Stimulated activated CD4-positive, alpha-beta T cell treated with anti-CD3 and anti-CD28 coated beads, Interleukin-2, amount 100 ng/mL, for 24 hours (primary cell): ENCODE measurements at regions not wholly inside any gene's neighbourhood (a gene's known extent, or its start where the extent isn't known, plus 50 kb on each side); places are given as distances from the start of the nearest gene placed in this dataset.
"Not testable (repeated sequence)": the region's sequence is repeated elsewhere in the genome, so short reads cannot be mapped to it uniquely, and the experiment has no call there.

Source experiments
- DNase-seq, 2 donors: peaks; one replicate each; pipeline ENCODE4 v3.0.0-alpha.2; 2020

DNA sequence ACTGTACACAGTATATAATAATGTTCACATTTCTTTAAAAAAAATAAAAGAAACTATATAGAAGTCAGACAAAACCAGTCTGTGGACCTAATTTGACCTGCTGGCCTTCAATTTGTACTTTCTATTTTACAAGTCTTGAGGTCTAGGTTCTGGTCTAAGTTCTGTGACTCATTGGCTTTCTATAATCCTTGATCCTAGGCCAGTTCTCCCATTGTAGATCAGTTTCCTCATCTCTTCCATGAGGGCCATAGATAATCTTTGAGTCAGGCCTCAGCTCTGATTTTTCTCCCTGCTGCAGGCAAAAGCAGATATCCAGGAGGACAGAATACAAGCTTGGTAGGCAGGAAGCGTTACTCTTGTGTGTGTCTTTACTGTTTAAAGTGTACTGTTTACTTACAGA is 603.7 kb upstream of the CAMK1G start:
- no peak for DNase-seq

DNA sequence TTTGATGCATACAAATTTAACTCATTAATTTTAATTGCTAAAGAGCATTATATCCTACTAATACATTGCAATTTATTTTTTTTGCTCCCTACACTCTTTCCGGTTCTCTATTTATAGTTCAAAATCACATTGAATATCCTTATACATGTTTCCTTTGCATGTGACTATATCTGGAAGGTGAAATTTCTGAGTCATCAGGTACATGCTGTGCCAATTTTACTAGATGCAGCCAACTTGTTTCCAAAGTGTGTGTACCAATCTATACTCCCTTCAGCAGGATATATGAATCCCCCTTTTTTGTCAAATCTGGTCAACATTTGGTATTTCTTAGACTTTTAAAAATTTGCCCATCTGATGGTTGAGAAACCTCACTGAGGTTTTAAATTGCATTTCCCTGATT is 602.9 kb upstream of the CAMK1G start:
- no peak for DNase-seq

DNA sequence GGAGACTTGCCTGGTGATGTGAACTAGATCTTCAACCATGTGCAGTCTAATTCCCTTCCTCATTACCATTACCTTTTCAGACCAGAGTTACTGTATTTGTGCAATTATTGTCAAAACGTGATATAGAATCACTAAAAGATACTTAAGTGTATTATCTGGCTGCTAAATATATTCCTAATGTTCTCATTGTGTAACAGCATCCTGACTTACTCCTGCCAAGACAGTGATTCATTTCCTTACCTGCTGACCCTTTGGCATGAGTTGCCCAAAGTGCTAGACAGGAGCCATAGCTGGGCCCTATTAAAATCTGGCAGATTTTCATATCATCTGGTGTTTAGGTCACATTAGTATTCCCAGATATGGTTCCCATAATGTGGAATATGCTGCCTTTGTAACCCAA is 598.3 kb upstream of the CAMK1G start:
- DNase-seq: no peak

DNA sequence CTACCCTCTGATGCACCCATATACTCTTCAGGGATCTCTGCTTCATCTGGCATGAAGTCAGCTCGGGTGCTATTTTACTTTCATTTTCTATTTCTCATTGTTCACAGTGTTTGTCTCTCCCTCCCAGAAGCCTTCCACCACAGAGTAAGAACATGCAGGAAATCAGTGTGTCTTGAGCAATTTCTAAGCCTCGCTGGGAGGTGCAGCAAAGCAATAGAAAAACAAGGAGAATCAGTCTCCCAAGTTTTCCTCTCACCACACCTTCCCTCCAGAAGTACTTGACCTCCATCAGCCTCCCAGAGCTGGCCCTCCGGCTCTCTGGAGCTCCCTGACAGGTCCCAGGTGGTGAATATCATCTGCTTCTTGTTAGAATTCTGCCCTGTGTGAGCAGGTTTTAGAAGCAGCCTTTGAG is 594.7 kb upstream of the CAMK1G start:
- DNase-seq: peak in 1 of 2 donors; percentile 17

DNA sequence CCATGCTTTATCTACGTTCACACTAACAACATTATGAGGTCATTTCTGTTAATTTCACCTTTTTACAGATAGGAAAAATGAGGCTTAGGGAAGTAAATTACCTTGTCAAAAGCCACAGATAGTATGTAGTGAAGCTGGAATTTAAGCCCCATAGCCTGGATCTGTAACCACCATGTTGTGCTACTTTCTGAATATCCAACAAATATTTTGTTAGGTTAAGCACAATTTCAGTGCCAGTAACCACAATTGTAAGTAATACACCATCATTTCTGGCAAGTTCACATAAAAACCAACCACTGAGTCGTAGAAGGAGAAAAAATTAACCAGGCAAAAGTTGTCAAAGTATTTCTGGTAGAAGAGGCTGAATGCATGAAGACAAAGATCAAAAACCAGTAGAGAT is 593.1 kb upstream of the CAMK1G start:
- no peak for DNase-seq

DNA sequence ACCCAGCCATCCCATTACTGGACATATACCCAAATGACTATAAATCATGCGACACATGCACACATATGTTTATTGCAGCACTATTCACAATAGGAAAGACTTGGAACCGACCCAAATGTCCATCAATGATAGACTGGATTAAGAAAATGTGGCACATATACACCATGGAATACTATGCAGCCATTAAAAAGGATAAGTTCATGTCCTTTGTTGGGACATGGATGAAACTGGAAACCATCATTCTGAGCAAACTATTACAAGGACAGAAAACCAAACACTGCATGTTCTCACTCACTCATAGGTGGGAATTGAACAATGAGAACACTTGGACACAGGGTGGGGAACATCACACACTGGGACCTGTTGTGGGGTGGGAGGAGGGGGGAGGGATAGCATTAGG is 586.5 kb upstream of the CAMK1G start:
- not testable (repeated sequence) for DNase-seq

DNA sequence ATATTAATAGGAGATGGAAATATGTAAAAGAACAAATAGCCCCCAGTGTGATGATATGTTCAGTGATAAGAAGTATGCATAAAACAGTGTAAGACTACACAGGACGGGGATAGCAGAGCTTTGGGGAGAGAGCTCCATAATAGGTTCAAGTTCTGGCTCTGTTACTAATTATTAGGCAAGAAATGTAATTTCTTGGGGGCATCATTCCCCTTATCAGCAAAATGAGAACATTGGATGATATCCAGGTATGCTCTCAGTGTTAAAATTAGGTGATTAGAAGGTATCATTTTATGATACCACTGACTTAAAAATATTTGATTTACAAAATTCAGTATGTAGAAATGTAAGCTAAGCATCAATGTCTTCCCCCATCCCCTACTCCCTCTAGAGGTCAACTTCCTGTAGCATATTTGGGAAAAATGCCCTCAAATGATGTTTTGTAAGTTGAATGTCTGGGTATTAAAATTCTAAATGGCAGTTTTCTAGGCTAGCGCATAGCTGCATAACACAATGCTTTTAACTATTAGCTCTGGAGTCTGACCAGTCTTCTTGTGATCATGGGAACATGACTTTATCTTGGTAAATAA is 585.7 kb upstream of the CAMK1G start:
- no peak for DNase-seq

DNA sequence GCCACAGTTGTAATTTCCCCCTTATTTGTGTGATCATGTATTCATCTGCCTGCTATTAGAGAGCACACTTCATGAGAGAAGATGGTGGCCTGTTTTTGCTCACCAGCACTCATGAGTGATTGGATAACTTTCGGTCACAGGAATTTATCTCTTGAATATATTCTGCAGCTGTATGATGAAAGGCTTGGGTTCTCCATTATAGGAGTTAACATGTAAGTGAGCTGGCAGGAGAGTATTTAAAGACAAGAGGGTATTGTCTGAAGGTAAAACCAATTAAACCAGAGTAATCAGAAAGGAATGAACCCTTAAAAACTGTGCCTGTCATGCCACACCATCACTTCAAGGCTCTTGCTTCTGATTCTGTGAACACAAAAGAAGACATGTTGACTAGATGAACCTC is 574.9 kb upstream of the CAMK1G start:
- no peak for DNase-seq

DNA sequence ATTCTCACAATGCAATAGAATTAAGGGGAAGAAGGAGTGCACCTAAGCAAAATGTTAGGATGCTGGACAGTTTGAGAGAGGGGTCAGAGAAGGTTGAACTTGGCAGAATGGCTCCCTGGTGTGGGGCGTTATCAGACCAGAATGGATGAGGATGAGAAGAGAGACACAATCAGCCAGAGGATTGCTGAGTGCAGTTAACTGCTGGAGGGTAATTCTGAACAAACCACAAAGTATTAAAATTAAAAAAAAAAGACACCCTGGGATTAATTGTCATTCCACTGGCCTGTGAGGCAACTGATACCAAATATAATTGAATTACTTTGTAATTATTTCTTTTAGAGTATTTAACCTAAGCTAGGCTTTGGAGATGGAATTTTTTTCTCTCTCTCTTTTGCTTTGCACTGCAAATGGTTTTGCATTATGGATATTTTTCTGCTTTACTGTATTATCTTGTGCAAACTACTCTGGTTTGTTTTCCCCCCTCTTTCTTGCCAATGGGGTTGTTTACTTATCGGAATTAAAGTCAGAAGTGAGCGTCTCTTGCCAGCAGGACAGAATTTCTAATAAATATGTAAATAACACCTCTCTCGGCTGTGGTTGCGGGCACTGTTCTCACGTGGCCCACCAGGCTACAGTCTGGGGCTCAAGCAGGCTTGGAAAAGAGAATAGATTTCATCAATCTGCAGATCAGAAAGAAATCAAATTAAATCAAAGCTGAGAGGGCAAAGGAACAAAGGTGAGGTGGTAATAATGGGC is 572.9 kb upstream of the CAMK1G start:
- no peak for DNase-seq

DNA sequence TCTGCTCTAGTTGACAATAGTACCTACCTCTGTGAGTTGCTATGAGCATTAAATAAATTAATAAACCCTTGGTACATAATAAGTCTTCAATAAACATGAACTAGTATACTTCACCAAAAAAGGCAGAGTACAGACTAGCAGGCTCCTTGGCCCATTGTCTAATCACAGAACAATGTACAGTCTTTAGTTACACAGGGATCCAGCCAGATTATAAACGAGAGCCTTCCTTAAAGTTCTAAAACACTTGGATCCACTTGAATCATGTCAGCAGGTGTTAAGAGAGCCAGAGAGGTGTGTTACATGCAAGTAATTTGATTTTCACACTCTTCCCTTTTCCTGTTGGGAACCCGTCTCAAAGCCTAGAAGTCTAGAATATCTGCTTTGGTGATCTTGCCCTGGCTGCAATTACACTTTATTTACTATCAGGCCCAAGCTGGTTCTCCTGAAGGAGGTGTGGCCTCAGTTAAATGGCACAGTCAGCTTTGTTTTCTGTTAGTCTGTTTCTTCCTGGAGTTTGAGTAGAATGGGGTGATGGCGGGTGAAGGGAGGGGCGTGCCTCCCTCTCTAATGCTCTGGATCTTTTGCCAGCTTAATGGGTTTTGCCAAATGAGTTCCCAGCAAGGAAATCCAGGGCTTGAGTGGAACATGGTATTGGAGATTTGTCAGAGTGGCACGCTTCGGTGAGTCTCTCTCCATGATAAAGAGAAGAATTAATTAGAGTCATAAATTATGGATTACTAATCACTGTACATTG is 570.9 kb upstream of the CAMK1G start:
- DNase-seq: no peak

DNA sequence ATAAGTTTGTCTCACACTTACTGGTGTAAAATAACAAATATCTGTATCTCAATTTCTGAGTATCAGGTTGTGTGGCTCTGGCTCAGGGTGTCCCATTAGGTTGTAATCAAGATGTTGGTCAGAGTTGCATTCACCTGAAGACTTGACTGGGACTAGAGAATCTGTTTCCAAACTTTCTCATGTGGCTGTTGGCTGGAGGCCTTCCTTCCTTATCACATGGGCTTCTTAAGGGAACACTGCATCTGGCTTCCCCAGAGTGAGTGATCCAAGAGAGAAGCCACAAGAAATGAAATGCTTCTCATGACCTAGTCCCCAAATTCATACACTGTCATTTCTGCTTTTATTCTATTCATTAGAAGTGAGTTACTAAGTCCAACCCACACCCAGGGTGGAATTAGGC is 568.4 kb upstream of the CAMK1G start:
- no peak for DNase-seq

DNA sequence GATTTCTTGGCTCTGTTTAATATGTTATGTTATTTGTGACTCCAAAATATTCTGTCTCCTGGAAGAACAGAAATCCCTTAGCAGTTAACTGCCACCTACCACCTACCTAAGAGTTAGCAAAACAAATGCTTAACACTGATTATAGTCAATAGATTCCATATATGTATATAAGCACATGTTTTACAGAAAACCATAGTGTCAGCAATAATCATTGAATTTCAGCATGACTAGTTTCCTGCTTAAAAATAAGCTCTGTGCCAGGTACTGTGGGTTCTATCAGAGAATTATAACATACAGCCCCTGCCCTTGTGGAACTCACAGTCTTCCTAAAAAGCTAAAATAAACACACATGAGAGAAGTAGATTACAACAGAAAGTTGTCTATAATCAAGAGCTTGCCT is 561.9 kb upstream of the CAMK1G start:
- DNase-seq: no peak

DNA sequence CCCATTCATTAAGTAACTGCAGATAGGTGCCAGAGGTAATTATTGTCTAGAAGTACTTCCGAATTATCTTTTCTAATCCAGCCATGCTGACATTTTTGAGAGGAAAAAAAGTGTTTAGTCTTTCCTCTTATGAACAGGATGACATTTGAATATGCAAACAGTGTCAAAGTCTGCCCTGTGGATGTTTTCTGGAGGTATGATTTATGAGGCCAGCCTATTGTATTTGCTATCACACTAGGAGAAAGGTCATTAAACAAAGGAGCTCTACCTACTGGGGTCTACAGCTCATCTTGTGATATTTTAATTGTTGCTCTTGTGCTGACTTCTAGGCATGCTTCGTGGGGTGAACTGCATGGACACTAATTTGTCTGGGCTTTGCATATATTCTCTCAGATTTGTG is 559.7 kb upstream of the CAMK1G start:
- DNase-seq: no peak

DNA sequence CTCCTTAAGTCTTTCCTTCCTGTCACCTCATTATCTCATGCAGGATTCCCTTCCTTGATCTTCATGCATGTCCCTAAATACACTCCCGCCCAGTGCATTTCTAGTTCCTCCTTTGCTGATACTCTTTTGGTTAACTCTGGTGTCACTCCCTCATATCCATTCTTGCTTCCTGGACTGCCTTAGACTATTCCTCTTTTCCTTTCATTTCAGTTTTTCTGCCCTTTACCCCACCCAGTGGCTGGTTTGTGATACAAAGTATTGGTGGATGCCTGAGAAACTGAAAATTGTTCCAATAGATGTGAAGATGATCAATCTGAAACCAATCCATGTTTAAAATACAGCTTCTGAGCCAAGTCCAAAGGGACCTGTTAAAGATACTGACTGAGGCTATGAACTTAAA is 553.8 kb upstream of the CAMK1G start:
- no peak for DNase-seq

DNA sequence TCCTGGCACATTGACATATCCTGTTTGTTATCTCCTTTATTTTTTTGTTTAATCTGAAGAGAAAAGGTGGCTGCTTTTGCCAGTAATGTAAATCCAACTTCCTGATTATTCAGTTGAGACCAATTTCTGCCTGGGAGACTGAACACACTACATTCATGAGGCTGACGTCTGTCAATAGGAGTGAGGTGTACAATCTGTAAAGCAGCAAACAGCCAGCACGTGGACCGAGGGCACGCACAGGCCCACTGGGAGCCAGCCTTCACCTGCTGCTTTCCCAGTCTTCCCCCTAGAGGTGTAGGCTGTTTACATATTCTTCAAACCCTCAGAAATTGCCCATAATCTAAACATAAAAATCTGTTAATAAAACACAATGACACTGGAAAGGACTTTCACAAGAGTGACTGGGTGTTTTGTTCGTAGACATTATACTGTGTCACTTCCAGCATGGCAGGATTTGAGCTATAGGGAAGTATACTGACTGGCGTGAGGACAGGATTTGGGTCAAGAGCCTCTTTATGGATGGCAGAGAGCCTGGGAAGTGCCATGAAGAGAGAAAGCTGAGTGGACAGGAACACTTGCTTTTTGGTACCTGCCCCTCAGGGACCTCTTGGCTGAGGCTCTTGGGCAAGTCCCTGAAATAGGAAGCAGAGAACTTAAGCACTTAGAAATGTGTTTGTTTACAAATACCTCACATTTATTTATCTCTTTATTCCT is 552.9 kb upstream of the CAMK1G start:
- no peak for DNase-seq

DNA sequence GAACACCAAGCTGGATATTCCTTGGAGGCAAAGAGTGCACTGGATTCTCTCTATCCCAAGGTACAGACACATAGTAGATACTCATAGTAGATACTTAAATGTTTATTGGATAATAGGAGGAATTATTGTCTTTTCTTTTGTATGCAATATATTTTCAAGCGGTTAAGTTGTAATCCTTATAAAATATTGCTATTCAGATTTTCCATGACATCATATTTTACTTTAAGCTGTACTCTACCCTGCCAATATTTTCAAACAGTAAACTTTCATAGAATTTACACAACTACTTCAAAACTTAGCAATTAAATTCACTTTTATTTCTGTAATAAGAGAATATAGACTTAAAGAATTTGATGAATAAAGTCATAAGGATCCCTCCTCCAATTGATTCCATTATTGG is 546.5 kb upstream of the CAMK1G start:
- DNase-seq: no peak

DNA sequence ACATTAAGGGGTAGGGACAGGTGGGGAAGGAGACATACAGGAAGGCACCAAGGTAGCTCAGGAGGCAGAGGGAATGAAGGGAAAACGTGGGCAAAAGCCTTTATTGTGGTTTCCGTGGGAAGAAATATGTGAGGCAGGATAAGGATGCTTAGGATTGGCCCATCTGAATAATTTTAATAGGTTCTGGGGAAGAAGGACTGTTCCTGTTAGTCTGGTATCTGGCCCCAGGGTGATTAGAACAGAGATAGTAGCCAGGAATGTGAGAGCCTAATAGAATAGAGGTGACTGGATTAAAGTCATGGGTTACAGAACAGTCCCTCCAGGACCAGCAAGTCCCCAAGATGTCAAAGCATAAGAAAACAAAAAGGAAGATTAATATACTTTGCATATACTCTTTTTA is 545.2 kb upstream of the CAMK1G start:
- DNase-seq: no peak

DNA sequence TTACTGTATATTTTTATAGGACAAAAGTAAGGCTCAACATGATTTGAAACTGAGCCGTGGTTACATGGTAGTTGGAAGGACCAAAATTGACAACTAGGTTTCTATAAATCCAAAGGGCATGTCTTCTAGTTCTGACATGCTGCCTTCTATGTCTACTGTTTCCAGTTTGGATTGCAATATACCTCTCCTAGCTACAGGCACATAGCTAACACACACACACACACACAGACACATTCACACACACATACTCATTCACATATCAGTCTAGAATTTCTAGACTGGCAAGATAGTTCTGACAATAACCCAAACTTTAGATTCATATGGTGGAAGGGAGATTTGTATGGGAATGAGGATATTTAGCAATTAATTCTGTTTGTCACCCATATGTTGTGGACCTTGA is 544.8 kb upstream of the CAMK1G start:
- DNase-seq: no peak

DNA sequence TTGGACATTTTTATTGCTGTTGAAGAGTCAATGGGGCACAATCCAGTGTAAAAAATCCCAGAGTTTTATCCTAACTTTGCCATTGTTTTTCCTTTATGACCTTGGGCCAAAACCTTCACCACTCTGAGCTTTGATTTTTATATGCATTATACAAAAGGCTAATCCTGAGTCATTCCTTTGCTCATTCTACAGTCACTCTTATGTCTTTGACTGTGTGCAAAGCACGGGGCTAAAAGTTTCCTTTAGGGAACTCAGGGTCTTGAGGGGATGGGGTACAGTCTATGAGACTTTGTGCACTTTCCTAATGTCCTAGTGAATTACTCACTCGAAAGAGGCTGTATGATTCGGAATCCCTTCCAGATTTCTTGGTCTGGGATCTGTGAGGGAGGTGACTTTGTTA is 543.2 kb upstream of the CAMK1G start:
- DNase-seq: no peak

DNA sequence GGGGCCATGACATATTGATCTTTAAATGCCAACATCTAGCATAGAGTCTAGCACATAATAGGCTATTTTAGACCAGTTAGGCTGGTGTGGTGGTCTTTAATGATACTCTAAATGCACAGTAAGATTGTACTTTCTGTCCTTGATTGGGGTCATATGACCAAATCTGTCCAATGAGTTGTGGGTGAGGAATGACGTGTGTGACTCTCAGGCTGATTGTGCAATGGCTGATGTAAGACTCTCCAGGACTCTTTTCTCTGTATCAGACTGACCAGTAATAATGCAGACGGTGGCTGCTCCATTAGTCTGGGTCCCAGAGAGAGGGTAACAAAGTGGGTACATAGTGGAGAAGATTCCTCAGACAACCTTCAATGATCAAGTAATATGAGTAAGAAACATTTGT is 541.6 kb upstream of the CAMK1G start:
- no peak for DNase-seq

DNA sequence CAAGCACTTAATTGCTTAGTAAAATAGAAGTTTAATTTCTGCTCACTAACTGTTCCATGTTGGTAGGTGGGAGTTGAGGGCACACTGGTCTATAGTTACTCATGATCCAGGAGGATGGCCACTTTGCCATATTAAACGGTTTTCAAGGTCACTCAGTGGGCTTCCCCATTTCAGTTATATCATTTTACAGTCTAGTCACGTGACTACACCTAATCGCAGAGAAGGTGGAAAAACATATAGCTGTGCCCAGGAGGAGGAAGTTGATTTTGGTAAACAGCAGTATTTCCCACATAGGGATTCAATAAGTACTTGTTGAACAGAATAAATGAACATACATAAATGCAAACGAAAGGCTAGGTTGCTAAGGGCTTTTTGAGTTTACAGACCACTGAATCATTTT is 541.1 kb upstream of the CAMK1G start:
- DNase-seq: no peak

DNA sequence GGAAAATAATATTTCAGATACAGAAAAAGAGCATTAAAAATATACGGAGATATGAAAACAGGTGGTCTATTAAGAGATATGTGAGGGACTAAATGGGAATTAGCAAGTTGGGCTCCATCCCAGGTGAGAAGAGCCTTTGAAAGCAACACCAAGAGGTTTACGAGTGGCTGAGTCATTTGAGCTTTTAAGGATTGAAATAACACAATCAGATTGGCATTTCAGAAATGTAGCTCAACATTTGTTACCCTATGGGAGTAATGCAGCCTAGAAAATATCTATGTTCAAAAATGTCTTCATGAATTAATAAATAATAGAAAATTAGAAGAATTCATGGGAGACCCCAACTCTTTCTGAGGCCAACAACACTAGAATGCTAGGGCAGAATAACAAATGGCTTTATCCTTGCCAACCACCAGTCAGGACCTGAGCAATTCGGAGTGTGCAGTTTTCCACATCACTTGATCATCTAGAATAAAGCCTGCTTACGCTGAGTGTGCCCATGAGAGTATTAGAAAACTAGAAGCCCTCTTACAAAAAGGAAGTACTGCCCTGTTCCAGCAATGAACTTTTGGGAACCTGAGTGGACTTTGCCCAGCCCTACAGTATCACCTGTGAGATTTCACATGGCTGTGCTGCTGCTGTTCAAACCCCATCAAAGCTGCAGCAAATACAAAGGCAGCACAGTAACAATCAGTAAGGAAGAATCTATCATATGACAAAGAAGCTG is 538.0 kb upstream of the CAMK1G start:
- no peak for DNase-seq

DNA sequence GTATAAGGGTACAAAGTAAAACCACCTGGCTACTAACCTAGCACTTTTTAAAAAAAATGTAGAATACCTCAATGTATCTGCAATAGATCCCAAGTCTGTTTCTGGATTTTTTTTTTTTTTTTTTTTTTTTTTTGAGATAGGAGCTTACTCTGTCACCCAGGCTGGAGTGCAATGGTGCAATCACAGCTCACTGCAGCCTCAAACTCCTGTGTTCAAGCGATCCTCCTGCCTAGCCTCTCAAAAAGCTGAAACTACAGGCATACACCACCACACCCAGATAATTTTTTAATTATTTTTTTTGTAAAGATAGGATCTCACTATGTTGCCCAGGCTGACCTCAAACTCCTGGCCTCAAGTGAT is 537.5 kb upstream of the CAMK1G start:
- no peak for DNase-seq
